Sigmoid colon (tissue), 4 donors: ENCODE measurements at regions not wholly inside any gene's neighbourhood (a gene's known extent, or its start where the extent isn't known, plus 50 kb on each side); places are given as distances from the start of the nearest gene placed in this dataset.

Experiments
- CTCF ChIP-seq, 4 experiments: fragments of 450-650 bp in 3 of 4; fragments of 200-600 bp in 1 of 4; IDR thresholded peaks; one replicate each; pipeline ENCODE4 v1.5.1; 2016 to 2019; ENCODE audit warnings: antibody characterized with exemption in 4 of 4, mild to moderate bottlenecking in 3 of 4, moderate library complexity in 2 of 4
- EP300 ChIP-seq, 4 donors: sonication (generic); formaldehyde crosslinking; IDR thresholded peaks; one replicate each; pipeline ENCODE4 v1.6.1; 2017; ENCODE audit warnings: antibody characterized with exemption in 4 of 4

DNA sequence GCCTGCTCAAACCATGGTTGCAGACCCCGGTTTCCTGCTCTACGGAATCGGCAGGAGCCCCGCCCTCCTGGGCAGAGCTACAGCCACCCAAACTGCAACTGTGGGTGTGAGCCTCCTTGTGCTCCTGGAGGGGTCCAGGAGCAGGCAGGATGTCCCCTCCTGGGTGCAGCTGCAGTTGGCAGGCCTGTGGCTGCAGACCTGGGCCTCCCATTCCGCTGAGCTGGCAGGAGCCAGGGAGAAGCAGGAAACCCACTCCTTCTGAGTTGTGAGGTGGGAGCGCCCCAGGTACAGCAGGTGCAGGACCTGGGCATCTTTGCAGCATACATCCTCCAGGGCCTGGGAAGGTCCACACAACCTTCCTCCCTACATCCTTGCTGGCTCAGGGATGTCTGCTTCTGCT, 578.7 kb upstream of the USP24 start:
- TF ChIP-seq CTCF (IDR thresholded peaks at IDR 0.05), result no peak
- TF ChIP-seq EP300 (IDR thresholded peaks at IDR 0.05), result no peak
